H4 (cell line): ENCODE measurements at regions not wholly inside any gene's neighbourhood (a gene's known extent, or its start where the extent isn't known, plus 50 kb on each side); places are given as distances from the start of the nearest gene placed in this dataset.

Source experiments
- DNase-seq: peaks from one replicate; pipeline ENCODE4 v3.0.0-alpha.2; 2015; ENCODE audit warnings: low spot score

- DNase-seq: peak; percentile 33
Observed at GRCh38 chr4:46196086-46196485, 72.2 kb upstream of the GABRG1 start.

GRCh38 chr4:46185766-46186165 lies 61.9 kb upstream of the GABRG1 start:
- DNase-seq: no peak

GRCh38 chr4:46179356-46179755 lies 55.5 kb upstream of the GABRG1 start:
- DNase-seq: no peak
